HepG2 (cell line): ENCODE measurements at regions not wholly inside any gene's neighbourhood (a gene's known extent, or its start where the extent isn't known, plus 50 kb on each side); places are given as distances from the start of the nearest gene placed in this dataset.

ENCODE experiments used
- ATAC-seq: fragments of 200-7000 bp; cut with Tn5 transposase; 3 replicates; pipeline ENCODE4 v1.9.1; 2020; ENCODE audit warnings: mild to moderate bottlenecking, moderate library complexity
- BruUV-seq: library from RNA; stranded (reverse); fragments of 400-500 nt; replicated peaks from 2 replicates; lab custom pipeline; 2021; lab: Mats Ljungman, UMichigan
- CTCF ChIA-PET: fragments of 300-600 bp; formaldehyde crosslinking; extraction: SDS; loops from one replicate; lab custom pipeline; 2021; ENCODE audit warnings: low total read pairs, inconsistent platforms, low intra/inter-chr PET ratio; lab: Yijun Ruan, JAX
- POLR2A ChIA-PET: fragments of 350-600 bp; sonication (Branson Sonifier 250); formaldehyde crosslinking; loops from one replicate; lab custom pipeline; 2020; ENCODE audit warnings: antibody characterized with exemption, inconsistent platforms; lab: Yijun Ruan, JAX
- DNase-seq: peaks from one replicate; pipeline ENCODE4 v3.0.0-alpha.2; 2015; ENCODE audit warnings: low spot score
- FAIRE-seq: peaks from 3 replicates; lab custom pipeline; 2011; peaks lifted over from hg19 to GRCh38; lab: Jason Lieb, UNC
- H2AFZ ChIP-seq: one replicate; pipeline ENCODE4 v1.6.1; 2011; ENCODE audit warnings: low read length, inconsistent platforms
- H3K27ac ChIP-seq: fragments of 300-600 bp; 3 replicates; pipeline ENCODE4 v1.8.0; 2011; ENCODE audit warnings: mixed run types, mild to moderate bottlenecking, mixed read lengths, low read length, inconsistent platforms; ENCODE audit not compliant: insufficient read depth; ENCODE audit errors: extremely low read length
- H3K27me3 ChIP-seq, 2 experiments: fragments of 200-600 bp in 1 of 2; 2 replicates in 1 of 2; 3 replicates in 1 of 2; pipeline versions ENCODE4 v1.6.0 to v1.8.0; 2011; ENCODE audit warnings: low read length in 2 of 2, mild to moderate bottlenecking in 2 of 2, moderate library complexity in 2 of 2, inconsistent platforms in 1 of 2; ENCODE audit not compliant: insufficient read depth in 2 of 2, control insufficient read depth in 1 of 2
- H3K36me3 ChIP-seq, 2 experiments: fragments of 200-600 bp in 1 of 2; replicated peaks in 1 of 2; 2 replicates in 1 of 2; 3 replicates in 1 of 2; pipeline versions ENCODE4 v1.5.1 to v1.8.0; 2011; ENCODE audit warnings: low read length in 2 of 2, inconsistent platforms in 1 of 2; ENCODE audit not compliant: insufficient read depth in 2 of 2, control insufficient read depth in 1 of 2
- H3K4me1 ChIP-seq: 2 replicates; pipeline ENCODE4 v1.5.1; 2012; ENCODE audit warnings: low read length, inconsistent platforms; ENCODE audit not compliant: insufficient read depth
- H3K4me2 ChIP-seq: 2 replicates; pipeline ENCODE4 v1.6.0; 2011; ENCODE audit warnings: low read depth, low read length, inconsistent platforms
- H3K4me3 ChIP-seq, 3 experiments: fragments of 200-600 bp in 1 of 3; sonication (generic), shearing (Covaris generic) in 1 of 3; replicated peaks in 1 of 3; 2 replicates each; pipeline ENCODE4 v1.5.1; 2011 to 2016; ENCODE audit warnings: low read length in 3 of 3, inconsistent platforms in 2 of 3, low read depth in 2 of 3, mild to moderate bottlenecking in 2 of 3, control low read depth in 1 of 3, mixed read lengths in 1 of 3; ENCODE audit not compliant: insufficient read depth in 1 of 3
- H3K79me2 ChIP-seq: one replicate; pipeline ENCODE4 v1.6.1; 2011; ENCODE audit warnings: low read length, inconsistent platforms; ENCODE audit not compliant: insufficient read depth
- H3K9ac ChIP-seq: 2 replicates; pipeline ENCODE4 v1.6.0; 2011; ENCODE audit warnings: mild to moderate bottlenecking, low read depth, low read length, inconsistent platforms; ENCODE audit not compliant: insufficient read depth
- H3K9me3 ChIP-seq: 2 replicates; pipeline ENCODE4 v1.5.1; 2012; ENCODE audit warnings: mild to moderate bottlenecking, low read length
- H4K20me1 ChIP-seq: 2 replicates; pipeline ENCODE4 v1.6.0; 2011; ENCODE audit warnings: inconsistent platforms, mild to moderate bottlenecking, low read length, moderate library complexity; ENCODE audit not compliant: insufficient read depth
- CREB1 ChIP-seq, 2 experiments: fragments of 450-650 bp in 1 of 2; IDR thresholded peaks; 2 replicates each; pipeline ENCODE4 v1.6.1; 2016 to 2017; ENCODE audit warnings: control low read depth in 1 of 2, mild to moderate bottlenecking in 1 of 2, missing compliant biosample characterization in 1 of 2, missing genetic modification characterization in 1 of 2
- ZNF768 ChIP-seq: sonication (generic); formaldehyde crosslinking; IDR thresholded peaks from 2 replicates; pipeline ENCODE4 v1.4.0; 2020; ENCODE audit warnings: missing genetic modification reagents
- WGBS: methylation state at CpG from one replicate; pipeline ENCODE4 v1.1.6; 2017; ENCODE audit warnings: low lambda C conversion rate; 5-methylcytosine and 5-hydroxymethylcytosine counted together
- in situ Hi-C: cut with HindIII; loops from 2 replicates; pipeline ENCODE4 v1.10.0; 2017; ENCODE audit warnings: low pct_unique_long_range_greater_than_20kb; ENCODE audit not compliant: extremely low pct_ligation_motif_present
- intact Hi-C: fragments of 100-400 bp; cut with micrococcal nuclease; formaldehyde crosslinking; loops from one replicate; pipeline ENCODE4 v1.10.0; 2022; ENCODE audit not compliant: unreplicated experiment
- TF ChIP-seq, protein P1 (sequence below): sonication (generic); formaldehyde crosslinking; IDR thresholded peaks from 2 replicates; pipeline ENCODE4 v1.8.0; 2022; ENCODE audit warnings: low read depth, missing genetic modification reagents
- TF ChIP-seq, protein P2 (sequence below): sonication (generic); formaldehyde crosslinking; IDR thresholded peaks from 2 replicates; pipeline ENCODE4 v1.4.0; 2020; ENCODE audit warnings: missing genetic modification reagents

DNA sequence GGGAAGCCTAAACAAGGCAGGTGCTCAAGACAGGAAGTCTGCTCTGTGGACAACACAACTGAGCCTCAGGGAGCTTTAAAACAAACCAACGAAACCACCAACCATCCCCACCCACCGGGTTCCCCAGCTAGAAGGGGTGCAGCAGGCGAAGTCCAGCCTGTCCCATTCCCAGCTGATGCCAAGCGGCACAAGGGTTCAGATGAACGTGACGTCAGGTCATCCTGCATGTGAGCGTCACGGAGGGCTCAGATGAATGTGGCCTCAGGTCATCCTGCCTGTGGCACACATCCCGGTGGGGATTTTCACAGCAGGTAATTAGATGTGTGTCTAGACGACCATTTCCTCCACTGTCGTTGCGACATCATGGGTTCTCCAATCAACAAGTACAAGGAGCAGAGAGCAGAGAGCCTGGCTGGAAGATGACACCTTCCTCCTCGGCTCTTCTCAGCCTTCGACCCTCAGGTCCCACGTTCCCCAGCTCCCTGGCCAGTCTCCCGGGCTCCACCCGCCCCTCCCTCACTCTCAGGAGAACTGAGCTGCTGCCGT is 246.5 kb downstream of the FOXL1 start (continued):
- TF ChIP-seq CREB1 (IDR thresholded peaks at IDR 0.05) (peak; percentile 94), CREB1 (CRISPR knock-in tag; IDR thresholded peaks at IDR 0.05) (no peak)
- TF ChIP-seq, protein P1, sequence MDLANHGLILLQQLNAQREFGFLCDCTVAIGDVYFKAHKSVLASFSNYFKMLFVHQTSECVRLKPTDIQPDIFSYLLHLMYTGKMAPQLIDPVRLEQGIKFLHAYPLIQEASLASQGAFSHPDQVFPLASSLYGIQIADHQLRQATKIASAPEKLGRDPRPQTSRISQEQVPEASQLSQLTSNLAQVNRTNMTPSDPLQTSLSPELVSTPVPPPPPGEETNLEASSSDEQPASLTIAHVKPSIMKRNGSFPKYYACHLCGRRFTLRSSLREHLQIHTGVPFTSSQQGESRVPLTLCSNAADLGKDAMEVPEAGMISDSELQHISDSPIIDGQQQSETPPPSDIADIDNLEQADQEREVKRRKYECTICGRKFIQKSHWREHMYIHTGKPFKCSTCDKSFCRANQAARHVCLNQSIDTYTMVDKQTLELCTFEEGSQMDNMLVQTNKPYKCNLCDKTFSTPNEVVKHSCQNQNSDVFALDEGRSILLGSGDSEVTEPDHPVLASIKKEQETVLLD (CRISPR knock-in tag) = no peak

DNA sequence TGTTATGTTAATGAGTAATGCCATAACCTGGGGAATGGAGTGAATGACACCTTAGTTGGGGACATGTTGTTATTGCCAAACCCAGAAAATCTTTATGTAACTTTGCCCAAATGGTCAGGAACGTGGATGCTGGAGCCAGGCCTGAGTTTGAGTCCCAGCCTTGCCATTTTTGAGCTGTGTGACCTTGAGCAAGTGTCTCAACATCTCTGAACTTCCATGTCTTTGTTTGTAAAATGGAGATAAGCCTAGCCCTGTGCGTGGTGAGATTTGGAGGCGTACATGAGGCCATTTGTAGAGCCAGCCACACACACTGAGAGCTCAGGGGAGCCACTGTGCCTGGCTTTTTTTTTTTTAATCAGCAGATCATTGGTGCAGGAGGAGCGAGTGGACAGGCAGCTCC is 247.3 kb downstream of the FOXL1 start:
- CTCF ChIA-PET = no interaction called here

More for the DNA sequence above, 247.3 kb downstream of the FOXL1 start:
- peaks cover 2 to 56% of the 10 kb centered on the region in 2 experiments for H3K27me3 ChIP-seq
- no peak overlapping the region for H3K4me3 ChIP-seq
- H3K4me1 ChIP-seq = no peaks in the 10 kb centered on the region
- no peaks in the 10 kb centered on the region for H3K36me3 ChIP-seq
- H3K4me2 ChIP-seq = no peak overlapping the region
- intact Hi-C loops (no loop called here), in situ Hi-C loops (no loop called here)
- no peak for FAIRE-seq
- no peaks in the 10 kb centered on the region for H3K79me2 ChIP-seq
- peak; percentile 77 for TF ChIP-seq ZNF768 (CRISPR knock-in tag)
- TF ChIP-seq, protein P2, sequence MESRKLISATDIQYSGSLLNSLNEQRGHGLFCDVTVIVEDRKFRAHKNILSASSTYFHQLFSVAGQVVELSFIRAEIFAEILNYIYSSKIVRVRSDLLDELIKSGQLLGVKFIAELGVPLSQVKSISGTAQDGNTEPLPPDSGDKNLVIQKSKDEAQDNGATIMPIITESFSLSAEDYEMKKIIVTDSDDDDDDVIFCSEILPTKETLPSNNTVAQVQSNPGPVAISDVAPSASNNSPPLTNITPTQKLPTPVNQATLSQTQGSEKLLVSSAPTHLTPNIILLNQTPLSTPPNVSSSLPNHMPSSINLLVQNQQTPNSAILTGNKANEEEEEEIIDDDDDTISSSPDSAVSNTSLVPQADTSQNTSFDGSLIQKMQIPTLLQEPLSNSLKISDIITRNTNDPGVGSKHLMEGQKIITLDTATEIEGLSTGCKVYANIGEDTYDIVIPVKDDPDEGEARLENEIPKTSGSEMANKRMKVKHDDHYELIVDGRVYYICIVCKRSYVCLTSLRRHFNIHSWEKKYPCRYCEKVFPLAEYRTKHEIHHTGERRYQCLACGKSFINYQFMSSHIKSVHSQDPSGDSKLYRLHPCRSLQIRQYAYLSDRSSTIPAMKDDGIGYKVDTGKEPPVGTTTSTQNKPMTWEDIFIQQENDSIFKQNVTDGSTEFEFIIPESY = no peak
- BruUV-seq = no TSS peak
- DNase-seq = no peak
- no peak for ATAC-seq
- no peaks in the 10 kb centered on the region; the same call in 1 of the 2 replicates for H4K20me1 ChIP-seq
- POLR2A ChIA-PET = no interaction called here
- H3K9ac ChIP-seq = no peak overlapping the region
- H3K9me3 ChIP-seq = no peaks in the 10 kb centered on the region
- WGBS = 21% methylated on average over 4 of the region's 4 CpGs
- H2AFZ ChIP-seq = no peak overlapping the region
- H3K27ac ChIP-seq = no peak overlapping the region
